ENCODE measurements at regions not wholly inside any gene's neighbourhood (a gene's known extent, or its start where the extent isn't known, plus 50 kb on each side); places are given as distances from the start of the nearest gene placed in this dataset.

GRCh38 chr12:3361146-3361545 lies 129.9 kb upstream of the PRMT8 start:
- CTCF ChIA-PET = interaction anchor here in 1 of 2 donors (0.5 kb wide), 1 partner anchor 16 kb away, joined by 3 read pairs; no protein-coding TSS in a partner anchor

GRCh38 chr12:3362737-3363136 lies 128.3 kb upstream of the PRMT8 start:
- Histone ChIP-seq H3K4me1 (ENCODE audit: control insufficient read depth in 1 of 2, extremely low read depth in 1 of 2, insufficient read depth in 2 of 2, low read length in 2 of 2) (no peaks in the 10 kb centered on the region), H3K36me3 (ENCODE audit: control insufficient read depth in 2 of 2, extremely low read depth in 1 of 2, insufficient read depth in 1 of 2, low read length in 1 of 2) (no peaks in the 10 kb centered on the region), H3K27ac (ENCODE audit: low read length) (no peak overlapping the region), H3K9me3 (no peaks in the 10 kb centered on the region), H3K4me3 (ENCODE audit: control insufficient read depth in 1 of 2, extremely low read depth in 1 of 2, low read length in 1 of 2) (no peak overlapping the region), H3K27me3 (replicated peaks in 1 of 2; ENCODE audit: control insufficient read depth in 2 of 2, extremely low read depth in 1 of 2, insufficient read depth in 2 of 2, low read length in 1 of 2) (peaks cover 3 to 48% of the 10 kb centered on the region in 2 experiments)
- DNase-seq (no peak), ATAC-seq (replicated peaks in 1 of 4) (no peak)
- no peak overlapping the region for H3K4me3 Mint-ChIP-seq
- WGBS (ENCODE audit: insufficient coverage) = 73% methylated on average over 5 of the region's 6 CpGs
- H3K4me1 Mint-ChIP-seq = peaks cover 2 to 6% (median 3%) of the 10 kb centered on the region in 3 donors
- H3K9me3 Mint-ChIP-seq = no peaks in the 10 kb centered on the region
- H3K36me3 Mint-ChIP-seq = no peaks in the 10 kb centered on the region
- H3K27ac Mint-ChIP-seq = no peak overlapping the region
- CTCF ChIA-PET = no interaction called here
- POLR2A ChIA-PET = no interaction called here
- H3K27me3 Mint-ChIP-seq = peaks cover 17 to 28% of the 10 kb centered on the region in 2 donors

More at GRCh38 chr12:3361146-3361545, 129.9 kb upstream of the PRMT8 start:
- H3K9me3 ChIP-seq = no peaks in the 10 kb centered on the region
- no peak overlapping the region for H3K4me3 ChIP-seq (ENCODE audit: control insufficient read depth in 1 of 2, extremely low read depth in 1 of 2, low read length in 1 of 2)
- DNase-seq (no peak), ATAC-seq (replicated peaks in 1 of 4) (no peak)
- no peaks in the 10 kb centered on the region for H3K36me3 ChIP-seq (ENCODE audit: control insufficient read depth in 2 of 2, extremely low read depth in 1 of 2, insufficient read depth in 1 of 2, low read length in 1 of 2)
- Mint-ChIP-seq H3K27me3 (peaks cover 17 to 28% of the 10 kb centered on the region in 2 donors), H3K27ac (no peak overlapping the region), H3K9me3 (no peaks in the 10 kb centered on the region), H3K4me3 (no peak overlapping the region), H3K4me1 (peaks cover 2 to 6% (median 3%) of the 10 kb centered on the region in 3 donors), H3K36me3 (no peaks in the 10 kb centered on the region)
- peaks cover 0 to 33% of the 10 kb centered on the region in 2 experiments for H3K27me3 ChIP-seq (replicated peaks in 1 of 2; ENCODE audit: control insufficient read depth in 2 of 2, extremely low read depth in 1 of 2, insufficient read depth in 2 of 2, low read length in 1 of 2)
- POLR2A ChIA-PET = no interaction called here
- H3K4me1 ChIP-seq (ENCODE audit: control insufficient read depth in 1 of 2, extremely low read depth in 1 of 2, insufficient read depth in 2 of 2, low read length in 2 of 2) = no peaks in the 10 kb centered on the region
- H3K27ac ChIP-seq (ENCODE audit: low read length) = no peak overlapping the region
- 100% methylated on average over 2 of the region's 6 CpGs for WGBS (ENCODE audit: insufficient coverage)

GRCh38 chr12:3363608-3364007 lies 127.4 kb upstream of the PRMT8 start:
- peaks cover 17 to 28% of the 10 kb centered on the region in 2 donors for H3K27me3 Mint-ChIP-seq
- no peaks in the 10 kb centered on the region for H3K9me3 ChIP-seq
- ChIA-PET POLR2A (no interaction called here), CTCF (no interaction called here)
- DNase-seq (peak in 1 of 35 experiments; percentile 13), ATAC-seq (replicated peaks in 1 of 4) (no peak)
- peaks cover 2 to 6% (median 3%) of the 10 kb centered on the region in 3 donors for H3K4me1 Mint-ChIP-seq
- no peaks in the 10 kb centered on the region for H3K36me3 Mint-ChIP-seq
- peaks cover 5 to 52% of the 10 kb centered on the region in 2 experiments for H3K27me3 ChIP-seq (replicated peaks in 1 of 2; ENCODE audit: control insufficient read depth in 2 of 2, extremely low read depth in 1 of 2, insufficient read depth in 2 of 2, low read length in 1 of 2)
- H3K9me3 Mint-ChIP-seq = no peaks in the 10 kb centered on the region
- no peak overlapping the region for H3K27ac ChIP-seq (ENCODE audit: low read length)
- no peak overlapping the region for H3K4me3 Mint-ChIP-seq
- no peak overlapping the region for H3K4me3 ChIP-seq (ENCODE audit: control insufficient read depth in 1 of 2, extremely low read depth in 1 of 2, low read length in 1 of 2)
- no peaks in the 10 kb centered on the region for H3K36me3 ChIP-seq (ENCODE audit: control insufficient read depth in 2 of 2, extremely low read depth in 1 of 2, insufficient read depth in 1 of 2, low read length in 1 of 2)
- 55% methylated on average over 5 of the region's 9 CpGs for WGBS (ENCODE audit: insufficient coverage)
- H3K4me1 ChIP-seq (ENCODE audit: control insufficient read depth in 1 of 2, extremely low read depth in 1 of 2, insufficient read depth in 2 of 2, low read length in 2 of 2) = no peaks in the 10 kb centered on the region
- H3K27ac Mint-ChIP-seq = no peak overlapping the region

- Histone ChIP-seq H3K27ac (ENCODE audit: low read length) (no peak overlapping the region), H3K9me3 (no peaks in the 10 kb centered on the region), H3K4me3 (ENCODE audit: control insufficient read depth in 1 of 2, extremely low read depth in 1 of 2, low read length in 1 of 2) (no peak overlapping the region), H3K4me1 (ENCODE audit: control insufficient read depth in 1 of 2, extremely low read depth in 1 of 2, insufficient read depth in 2 of 2, low read length in 2 of 2) (no peaks in the 10 kb centered on the region), H3K36me3 (ENCODE audit: control insufficient read depth in 2 of 2, extremely low read depth in 1 of 2, insufficient read depth in 1 of 2, low read length in 1 of 2) (no peaks in the 10 kb centered on the region), H3K27me3 (replicated peaks in 1 of 2; ENCODE audit: control insufficient read depth in 2 of 2, extremely low read depth in 1 of 2, insufficient read depth in 2 of 2, low read length in 1 of 2) (peaks cover 5 to 52% of the 10 kb centered on the region in 2 experiments)
- no peaks in the 10 kb centered on the region for H3K9me3 Mint-ChIP-seq
- ChIA-PET CTCF (no interaction called here), POLR2A (no interaction called here)
- no peaks in the 10 kb centered on the region for H3K36me3 Mint-ChIP-seq
- no peak overlapping the region for H3K27ac Mint-ChIP-seq
- H3K4me3 Mint-ChIP-seq = no peak overlapping the region
- 67% methylated on average over 2 of the region's 5 CpGs for WGBS (ENCODE audit: insufficient coverage)
- DNase-seq (no peak), ATAC-seq (replicated peaks in 1 of 4) (no peak)
- peaks cover 2 to 6% (median 3%) of the 10 kb centered on the region in 3 donors for H3K4me1 Mint-ChIP-seq
- H3K27me3 Mint-ChIP-seq = peaks cover 17 to 24% of the 10 kb centered on the region in 2 donors
These were observed 126.8 kb upstream of the PRMT8 start for GRCh38 chr12:3364226-3364625.

GRCh38 chr12:3364661-3365462 lies 126.1 kb upstream of the PRMT8 start:
- no peaks in the 10 kb centered on the region for H3K4me1 ChIP-seq (ENCODE audit: control insufficient read depth in 1 of 2, extremely low read depth in 1 of 2, insufficient read depth in 2 of 2, low read length in 2 of 2)
- Mint-ChIP-seq H3K27me3 (peaks cover 21 to 23% of the 10 kb centered on the region in 2 donors), H3K4me1 (peaks cover 2 to 6% (median 3%) of the 10 kb centered on the region in 3 donors), H3K9me3 (no peaks in the 10 kb centered on the region), H3K36me3 (no peaks in the 10 kb centered on the region), H3K4me3 (no peak overlapping the region), H3K27ac (peak overlapping the region in 1 of 2 donors; percentile 13)
- no peak for DNase-seq
- CTCF ChIA-PET = no interaction called here
- H3K27me3 ChIP-seq (replicated peaks in 1 of 2; ENCODE audit: control insufficient read depth in 2 of 2, extremely low read depth in 1 of 2, insufficient read depth in 2 of 2, low read length in 1 of 2) = peaks cover 5 to 56% of the 10 kb centered on the region in 2 experiments
- POLR2A ChIA-PET = no interaction called here
- H3K9me3 ChIP-seq = no peaks in the 10 kb centered on the region
- H3K36me3 ChIP-seq (ENCODE audit: control insufficient read depth in 2 of 2, extremely low read depth in 1 of 2, insufficient read depth in 1 of 2, low read length in 1 of 2) = no peaks in the 10 kb centered on the region
- no peak for ATAC-seq (replicated peaks in 1 of 4)
- H3K4me3 ChIP-seq (ENCODE audit: control insufficient read depth in 1 of 2, extremely low read depth in 1 of 2, low read length in 1 of 2) = no peak overlapping the region
- no peak overlapping the region for H3K27ac ChIP-seq (ENCODE audit: low read length)
- WGBS (ENCODE audit: insufficient coverage) = 80% methylated on average over 11 of the region's 13 CpGs

- H3K4me3 Mint-ChIP-seq = no peak overlapping the region
- Histone ChIP-seq H3K4me3 (ENCODE audit: control insufficient read depth in 1 of 2, extremely low read depth in 1 of 2, low read length in 1 of 2) (no peak overlapping the region), H3K4me1 (ENCODE audit: control insufficient read depth in 1 of 2, extremely low read depth in 1 of 2, insufficient read depth in 2 of 2, low read length in 2 of 2) (no peaks in the 10 kb centered on the region), H3K27ac (ENCODE audit: low read length) (no peak overlapping the region), H3K9me3 (no peaks in the 10 kb centered on the region), H3K27me3 (replicated peaks in 1 of 2; ENCODE audit: control insufficient read depth in 2 of 2, extremely low read depth in 1 of 2, insufficient read depth in 2 of 2, low read length in 1 of 2) (peaks cover 6 to 56% of the 10 kb centered on the region in 2 experiments), H3K36me3 (ENCODE audit: control insufficient read depth in 2 of 2, extremely low read depth in 1 of 2, insufficient read depth in 1 of 2, low read length in 1 of 2) (no peaks in the 10 kb centered on the region)
- H3K36me3 Mint-ChIP-seq = no peaks in the 10 kb centered on the region
- 11% methylated on average over 65 of the region's 87 CpGs for WGBS (ENCODE audit: insufficient coverage)
- ATAC-seq (replicated peaks in 1 of 4) (no peak), DNase-seq (no peak)
- ChIA-PET POLR2A (interaction anchor here in 1 of 2 donors (0.6 kb wide), 1 partner anchor 580 kb away, joined by 4 read pairs; no protein-coding TSS in a partner anchor), CTCF (no interaction called here)
- peaks cover 21 to 23% of the 10 kb centered on the region in 2 donors for H3K27me3 Mint-ChIP-seq
- no peaks in the 10 kb centered on the region for H3K9me3 Mint-ChIP-seq
- peaks cover 2 to 6% (median 3%) of the 10 kb centered on the region in 3 donors for H3K4me1 Mint-ChIP-seq
- H3K27ac Mint-ChIP-seq = no peak overlapping the region
These were observed 125.3 kb upstream of the PRMT8 start for GRCh38 chr12:3365463-3366411.

Data from T-cell (primary cell).